ENCODE measurements at regions not wholly inside any gene's neighbourhood (a gene's known extent, or its start where the extent isn't known, plus 50 kb on each side); places are given as distances from the start of the nearest gene placed in this dataset.
"Not testable (repeated sequence)": the region's sequence is repeated elsewhere in the genome, so short reads cannot be mapped to it uniquely, and the experiment has no call there.

- DNase-seq (ENCODE audit: low read depth in 2 of 3, low spot score in 1 of 3), result no peak
Observed at GRCh38 chr17:70426752-70427151, 257.4 kb downstream of the KCNJ2 start.

- DNase-seq (ENCODE audit: low read depth in 2 of 3, low spot score in 1 of 3), result no peak
Observed at GRCh38 chr17:70434536-70435490, 265.5 kb downstream of the KCNJ2 start.

GRCh38 chr17:70437656-70438055 is 268.3 kb downstream of the KCNJ2 start:
- DNase-seq (ENCODE audit: low read depth in 2 of 3, low spot score in 1 of 3), result no peak

GRCh38 chr17:70446446-70446845 is 277.1 kb downstream of the KCNJ2 start:
- DNase-seq (ENCODE audit: low read depth in 2 of 3, low spot score in 1 of 3), result no peak

GRCh38 chr17:70447588-70447987 is 278.3 kb downstream of the KCNJ2 start:
- no peak for DNase-seq (ENCODE audit: low read depth in 2 of 3, low spot score in 1 of 3)

- not testable (repeated sequence) for DNase-seq (ENCODE audit: low read depth in 2 of 3, low spot score in 1 of 3)
Observed at GRCh38 chr17:70453075-70453474, 283.7 kb downstream of the KCNJ2 start.

- no peak for DNase-seq (ENCODE audit: low read depth in 2 of 3, low spot score in 1 of 3)
Observed at GRCh38 chr17:70454377-70454776, 285.0 kb downstream of the KCNJ2 start.

- no peak for DNase-seq (ENCODE audit: low read depth in 2 of 3, low spot score in 1 of 3)
Observed at GRCh38 chr17:70454908-70455307, 285.6 kb downstream of the KCNJ2 start.

- DNase-seq (ENCODE audit: low read depth in 2 of 3, low spot score in 1 of 3), result no peak
Observed at GRCh38 chr17:70464995-70465394, 295.7 kb downstream of the KCNJ2 start.

GRCh38 chr17:70468661-70469060 is 299.3 kb downstream of the KCNJ2 start:
- no peak for DNase-seq (ENCODE audit: low read depth in 2 of 3, low spot score in 1 of 3)

GRCh38 chr17:70473049-70473448 is 303.7 kb downstream of the KCNJ2 start:
- DNase-seq (ENCODE audit: low read depth in 2 of 3, low spot score in 1 of 3), result no peak

- no peak for DNase-seq (ENCODE audit: low read depth in 2 of 3, low spot score in 1 of 3)
Observed at GRCh38 chr17:70476368-70476767, 307.0 kb downstream of the KCNJ2 start.

- DNase-seq (ENCODE audit: low read depth in 2 of 3, low spot score in 1 of 3), result no peak
Observed at GRCh38 chr17:70478902-70479301, 309.6 kb downstream of the KCNJ2 start.

- DNase-seq (ENCODE audit: low read depth in 2 of 3, low spot score in 1 of 3), result no peak
Observed at GRCh38 chr17:70479779-70480178, 310.4 kb downstream of the KCNJ2 start.

GRCh38 chr17:70483624-70484023 is 314.3 kb downstream of the KCNJ2 start:
- DNase-seq (ENCODE audit: low read depth in 2 of 3, low spot score in 1 of 3), result no peak

GRCh38 chr17:70484050-70484449 is 314.7 kb downstream of the KCNJ2 start:
- no peak for DNase-seq (ENCODE audit: low read depth in 2 of 3, low spot score in 1 of 3)

GRCh38 chr17:70484496-70484895 is 315.2 kb downstream of the KCNJ2 start:
- no peak for DNase-seq (ENCODE audit: low read depth in 2 of 3, low spot score in 1 of 3)

- DNase-seq (ENCODE audit: low read depth in 2 of 3, low spot score in 1 of 3), result no peak
Observed at GRCh38 chr17:70492368-70492767, 323.0 kb downstream of the KCNJ2 start.

- DNase-seq (ENCODE audit: low read depth in 2 of 3, low spot score in 1 of 3), result no peak
Observed at GRCh38 chr17:70493277-70493874, 324.0 kb downstream of the KCNJ2 start.

GRCh38 chr17:70498631-70499030 is 329.3 kb downstream of the KCNJ2 start:
- no peak for DNase-seq (ENCODE audit: low read depth in 2 of 3, low spot score in 1 of 3)

- no peak for DNase-seq (ENCODE audit: low read depth in 2 of 3, low spot score in 1 of 3)
Observed at GRCh38 chr17:70499067-70499786, 329.9 kb downstream of the KCNJ2 start.

GRCh38 chr17:70503449-70503848 is 334.1 kb downstream of the KCNJ2 start:
- DNase-seq (ENCODE audit: low read depth in 2 of 3, low spot score in 1 of 3), result no peak
